NCI-H2107 treated with DMSO at 0.1 percent for 48 hours (cell line): ENCODE measurements at regions not wholly inside any gene's neighbourhood (a gene's known extent, or its start where the extent isn't known, plus 50 kb on each side); places are given as distances from the start of the nearest gene placed in this dataset.

ENCODE experiments used
- DNase-seq: peaks from one replicate; lab custom pipeline; 2025; ENCODE audit not compliant: unreplicated experiment; lab: John Stamatoyannopoulos, UW

DNA sequence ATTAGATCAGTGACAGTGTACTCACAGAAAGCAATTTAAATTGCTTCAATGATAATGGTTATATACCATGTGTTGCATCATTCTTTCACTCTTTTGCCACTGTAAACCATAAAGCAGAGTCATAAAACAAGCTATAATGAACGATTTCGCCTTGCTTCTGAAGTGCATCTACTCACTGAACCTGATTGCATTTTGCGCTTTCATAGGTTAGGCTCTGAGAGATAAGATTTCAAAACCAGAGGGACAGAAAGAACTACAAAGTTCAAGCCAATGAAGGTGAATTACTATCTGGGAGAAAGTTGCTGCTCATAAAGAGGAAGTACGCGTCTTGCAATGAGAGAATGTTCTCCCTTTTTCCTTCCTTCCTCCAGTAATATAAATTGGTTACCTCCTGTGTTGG, 412.7 kb downstream of the CETN3 start:
- no peak for DNase-seq

- no peak for DNase-seq
Observed at GRCh38 chr5:89996335-89996734, 413.2 kb downstream of the CETN3 start.

GRCh38 chr5:89994266-89994665, 415.3 kb downstream of the CETN3 start:
- no peak for DNase-seq

DNA sequence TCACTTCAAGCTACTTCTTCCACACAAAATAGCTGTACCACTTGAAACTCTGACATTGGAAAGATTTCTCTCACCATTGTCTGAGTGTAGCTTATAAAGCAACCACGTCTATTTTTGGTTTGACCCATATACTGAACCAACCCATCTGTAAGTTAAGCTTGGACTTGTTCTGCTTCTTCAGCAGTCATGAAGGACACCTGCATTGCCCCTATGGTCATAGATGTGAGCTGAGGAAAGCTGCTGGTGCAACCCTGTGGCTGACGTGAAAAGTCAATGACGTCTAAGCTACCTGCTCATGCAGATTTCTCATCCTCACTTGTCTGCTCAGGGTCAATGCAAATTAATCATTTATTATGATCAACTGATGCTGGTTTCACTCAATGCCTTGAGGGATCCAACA, 417.4 kb downstream of the CETN3 start:
- no peak for DNase-seq

- no peak for DNase-seq
Observed at GRCh38 chr5:89991592-89991991, 418.0 kb downstream of the CETN3 start.

DNA sequence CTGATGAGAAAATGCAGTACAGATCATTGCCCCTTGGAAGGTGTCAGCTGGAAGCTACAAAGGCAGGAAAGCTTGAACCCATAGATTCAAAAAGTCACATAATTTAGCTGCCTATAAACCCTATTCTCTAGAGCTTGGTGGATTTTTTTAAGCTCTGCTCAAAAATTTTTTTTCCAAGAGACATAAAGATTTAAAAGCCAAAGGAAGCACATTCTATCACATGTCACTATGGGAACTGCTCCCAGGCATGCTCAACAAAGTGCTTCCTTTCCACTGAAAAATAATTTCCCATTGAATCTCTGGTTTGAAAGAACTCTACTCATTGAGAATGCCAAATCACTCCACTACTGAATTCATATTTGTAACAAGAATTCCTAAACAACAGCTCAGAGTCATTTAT, 419.8 kb downstream of the CETN3 start:
- DNase-seq = no peak

- DNase-seq = no peak
Observed at GRCh38 chr5:89988998-89989655, 420.4 kb downstream of the CETN3 start.

DNA sequence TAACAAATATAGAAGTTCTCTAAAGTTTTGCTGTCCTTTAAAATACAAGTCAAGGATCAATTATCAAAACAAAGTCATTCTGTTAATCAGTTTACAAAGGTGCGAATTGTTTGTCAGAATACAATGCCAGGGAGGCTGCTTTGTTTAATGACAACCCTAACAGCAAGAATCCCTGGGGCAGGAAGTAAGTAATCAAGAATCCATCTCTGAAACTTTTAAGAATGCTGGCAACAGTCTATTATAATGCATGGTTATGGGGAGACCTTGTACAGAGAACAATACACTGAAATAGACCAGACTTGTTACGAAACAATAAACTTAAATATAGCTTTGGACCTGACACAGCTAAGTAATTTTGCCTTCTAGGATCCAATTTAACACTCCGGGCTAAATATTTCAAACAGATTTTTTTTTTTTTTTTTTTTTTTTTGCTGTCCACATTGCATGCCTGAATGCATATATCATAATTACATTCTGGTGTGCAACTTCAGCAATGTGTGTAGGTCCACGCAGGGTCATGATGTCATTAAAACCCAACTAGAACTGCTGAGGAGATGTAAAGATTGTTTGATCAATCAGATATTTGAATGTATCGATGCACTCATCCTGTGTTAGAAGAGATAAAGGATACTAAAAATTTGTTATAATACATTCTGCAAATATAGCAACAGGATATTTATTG, 421.3 kb downstream of the CETN3 start:
- DNase-seq = no peak

GRCh38 chr5:89983216-89983615, 426.3 kb downstream of the CETN3 start:
- DNase-seq = no peak

GRCh38 chr5:89981878-89982773, 427.4 kb downstream of the CETN3 start:
- DNase-seq = no peak

GRCh38 chr5:89981021-89981420, 428.5 kb downstream of the CETN3 start:
- DNase-seq = no peak

GRCh38 chr5:89973516-89973915, 436.0 kb downstream of the CETN3 start:
- no peak for DNase-seq

GRCh38 chr5:89972901-89973300, 436.7 kb downstream of the CETN3 start:
- DNase-seq = no peak

- DNase-seq = no peak
Observed at GRCh38 chr5:89968958-89969381, 440.6 kb downstream of the CETN3 start.

- DNase-seq = no peak
Observed at GRCh38 chr5:89967771-89968444, 441.6 kb downstream of the CETN3 start.

DNA sequence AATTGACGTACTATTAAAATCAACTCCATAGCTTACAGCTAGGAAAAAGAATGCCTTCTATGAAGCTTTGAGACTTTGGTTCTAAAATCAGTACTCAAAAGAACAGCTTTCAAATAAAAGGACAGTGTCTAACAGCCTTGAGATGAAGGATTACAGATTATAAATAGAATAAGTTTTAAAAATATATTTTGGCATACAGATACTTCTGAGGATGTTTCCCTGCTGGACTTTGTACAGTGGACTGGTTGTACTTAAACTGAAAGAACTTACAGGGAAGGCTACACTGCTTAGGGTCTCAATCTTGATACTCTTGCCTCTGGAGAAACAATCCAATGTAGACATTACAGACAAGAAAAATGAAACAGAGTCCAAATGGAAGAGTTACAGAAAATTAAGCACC, 452.7 kb downstream of the CETN3 start:
- no peak for DNase-seq

DNA sequence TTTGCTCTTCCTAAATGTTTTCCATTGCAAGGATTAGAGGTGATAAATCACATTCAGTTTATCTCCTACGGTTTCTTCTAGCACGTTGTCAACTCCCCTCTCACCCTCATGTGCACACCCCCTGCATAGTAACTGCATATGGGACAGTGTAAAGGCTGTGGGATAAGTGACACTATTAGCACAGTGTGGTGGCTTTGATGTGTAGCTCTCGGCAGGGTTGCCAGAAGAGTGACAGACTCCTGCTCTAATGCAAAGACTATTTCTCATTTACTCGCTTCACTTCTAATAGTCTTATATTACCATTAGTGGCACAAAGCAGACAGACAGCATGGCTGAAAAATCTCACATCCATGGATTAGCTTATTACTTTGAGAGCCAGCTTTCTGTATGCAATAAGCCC, 454.6 kb downstream of the CETN3 start:
- DNase-seq = no peak

DNA sequence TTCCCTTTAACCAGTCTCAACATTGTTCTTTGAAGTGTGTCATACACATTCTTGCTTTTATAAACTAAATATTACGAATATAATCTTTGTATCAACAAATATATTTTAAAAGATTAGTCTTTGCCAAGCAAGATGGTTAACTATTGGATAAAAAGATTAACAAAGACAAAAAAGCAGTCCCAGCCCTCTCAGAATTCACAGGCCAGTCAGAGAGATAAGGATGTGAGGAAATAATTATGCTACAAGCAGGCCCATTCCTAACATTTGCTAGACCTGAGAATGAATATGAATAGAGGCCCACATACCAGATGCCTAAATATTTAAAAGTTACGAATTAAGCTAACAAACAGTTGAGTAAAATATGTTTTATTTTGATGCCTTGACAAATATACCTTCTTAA, 457.7 kb downstream of the CETN3 start:
- DNase-seq = no peak

DNA sequence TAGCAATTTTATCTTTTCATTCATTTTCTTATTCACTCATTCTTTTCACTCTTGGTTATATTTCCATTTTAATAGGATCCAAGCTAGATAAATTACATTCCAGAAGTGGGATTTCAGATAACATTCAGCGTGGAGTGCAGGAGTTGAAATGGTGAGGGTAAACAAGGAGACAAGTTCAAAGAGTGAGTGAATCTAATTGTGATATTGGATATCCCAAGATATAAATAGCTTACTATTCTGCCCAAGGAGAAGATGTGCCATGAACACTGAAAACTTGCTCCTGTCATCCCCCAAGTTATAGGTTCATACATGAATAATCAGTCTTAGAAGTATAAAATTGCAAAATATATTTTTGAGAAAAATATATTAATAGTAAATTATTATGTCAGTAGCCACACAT, 459.3 kb downstream of the CETN3 start:
- DNase-seq = no peak

- no peak for DNase-seq
Observed at GRCh38 chr5:89948977-89949376, 460.6 kb downstream of the CETN3 start.

GRCh38 chr5:89946916-89947315, 462.6 kb downstream of the CETN3 start:
- no peak for DNase-seq
